Thoracic aorta (tissue), 2 donors: ENCODE measurements at regions not wholly inside any gene's neighbourhood (a gene's known extent, or its start where the extent isn't known, plus 50 kb on each side); places are given as distances from the start of the nearest gene placed in this dataset.

Experiments used
- ATAC-seq: fragments of 150-250 bp; one replicate; pipeline ENCODE4 v1.8.0; 2017; ENCODE audit warnings: low read depth; ENCODE audit not compliant: insufficient number of reproducible peaks, low FRiP score
- DNase-seq: peaks from one replicate; pipeline ENCODE4 v3.0.0-alpha.2; 2020; ENCODE audit warnings: low spot score
- H3K27ac ChIP-seq, 2 donors: fragments of 200-600 bp; sonication (generic); 1 replicate in 1 of 2; 2 replicates in 1 of 2; pipeline ENCODE4 v1.5.1; 2016; ENCODE audit warnings: mild to moderate bottlenecking in 2 of 2, moderate library complexity in 2 of 2
- H3K27me3 ChIP-seq: fragments of 200-600 bp; sonication (generic); replicated peaks from 2 replicates; pipeline ENCODE4 v1.6.0; 2016; ENCODE audit warnings: mild to moderate bottlenecking; ENCODE audit not compliant: insufficient read depth
- H3K36me3 ChIP-seq: fragments of 200-600 bp; sonication (generic); one replicate; pipeline ENCODE4 v1.5.1; 2016
- H3K4me1 ChIP-seq, 2 donors: fragments of 200-600 bp; sonication (generic); 1 replicate in 1 of 2; 2 replicates in 1 of 2; pipeline versions ENCODE4 v1.5.1 to v1.6.0; 2016; ENCODE audit warnings: low read depth in 2 of 2, mild to moderate bottlenecking in 1 of 2; ENCODE audit not compliant: control insufficient read depth in 1 of 2
- H3K4me3 ChIP-seq: fragments of 200-600 bp; sonication (generic); 2 replicates; pipeline ENCODE4 v1.5.1; 2016; ENCODE audit warnings: mild to moderate bottlenecking
- H3K9me3 ChIP-seq: fragments of 200-600 bp; sonication (generic); 2 replicates; pipeline ENCODE4 v1.5.1; 2016
- CTCF ChIP-seq: fragments of 200-600 bp; sonication (generic); IDR thresholded peaks from one replicate; pipeline ENCODE4 v1.5.1; 2019; ENCODE audit warnings: antibody characterized with exemption

DNA sequence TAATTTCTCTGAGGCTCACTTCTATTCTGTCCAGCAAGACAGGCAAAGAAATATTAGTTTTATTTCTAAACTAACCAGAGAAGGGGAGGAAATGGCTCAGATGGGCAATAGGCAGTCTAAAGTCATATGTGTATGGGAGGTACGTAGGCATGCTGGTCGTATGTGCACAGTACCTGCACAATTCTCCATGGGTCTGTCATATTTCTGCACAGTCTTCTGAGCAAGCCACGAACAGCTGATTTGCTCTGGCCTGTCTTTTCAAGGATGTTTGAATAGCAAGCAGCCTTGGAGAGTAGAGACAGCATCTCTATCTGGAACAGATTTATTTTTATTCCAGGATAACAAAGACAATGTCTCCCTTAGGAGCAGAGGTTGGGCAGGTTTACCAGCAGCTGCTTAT, 92.1 kb downstream of the SLC25A47 start:
- Histone ChIP-seq H3K36me3 (no peaks in the 10 kb centered on the region), H3K9me3 (no peaks in the 10 kb centered on the region), H3K27me3 (no peaks in the 10 kb centered on the region), H3K27ac (no peak overlapping the region), H3K4me3 (no peak overlapping the region), H3K4me1 (no peaks in the 10 kb centered on the region)
- no peak for DNase-seq
- TF ChIP-seq CTCF, result no peak
- ATAC-seq, result no peak

- no peaks in the 10 kb centered on the region for H3K27me3 ChIP-seq
- no peak for ATAC-seq
- H3K9me3 ChIP-seq, result no peaks in the 10 kb centered on the region
- H3K36me3 ChIP-seq, result no peaks in the 10 kb centered on the region
- TF ChIP-seq CTCF, result no peak
- H3K4me1 ChIP-seq, result no peaks in the 10 kb centered on the region
- DNase-seq, result no peak
- no peak overlapping the region for H3K4me3 ChIP-seq
- H3K27ac ChIP-seq, result no peak overlapping the region
Observed at GRCh38 chr14:100416081-100416680, 93.0 kb downstream of the SLC25A47 start.

GRCh38 chr14:100416921-100417860, 94.1 kb downstream of the SLC25A47 start:
- no peaks in the 10 kb centered on the region for H3K4me1 ChIP-seq
- no peaks in the 10 kb centered on the region for H3K27me3 ChIP-seq
- no peaks in the 10 kb centered on the region for H3K36me3 ChIP-seq
- no peak for TF ChIP-seq CTCF
- DNase-seq, result no peak
- no peaks in the 10 kb centered on the region for H3K9me3 ChIP-seq
- no peak overlapping the region for H3K27ac ChIP-seq
- ATAC-seq, result no peak
- no peak overlapping the region for H3K4me3 ChIP-seq

DNA sequence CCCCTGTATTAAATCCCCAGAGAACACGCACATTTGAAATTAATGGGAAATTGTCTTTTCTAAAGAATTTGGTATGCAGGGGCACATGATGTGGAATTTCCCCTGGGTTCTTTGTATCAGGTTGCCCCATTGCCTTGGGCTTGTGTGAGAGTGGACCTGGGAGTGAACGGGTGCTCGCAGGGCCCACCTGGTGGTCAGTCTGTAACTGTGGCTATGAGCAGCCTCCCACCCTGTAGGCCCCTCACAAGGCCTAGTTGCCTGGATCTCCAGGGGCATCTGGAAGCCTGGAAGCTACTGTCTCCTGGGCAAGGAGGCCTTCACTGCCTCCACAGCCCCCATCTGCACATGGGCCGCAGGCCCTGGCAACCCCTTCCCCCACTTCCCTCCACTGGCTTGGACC, 96.7 kb downstream of the SLC25A47 start:
- Histone ChIP-seq H3K36me3 (no peaks in the 10 kb centered on the region), H3K4me3 (no peak overlapping the region), H3K27ac (no peak overlapping the region), H3K9me3 (no peaks in the 10 kb centered on the region), H3K4me1 (no peaks in the 10 kb centered on the region), H3K27me3 (no peaks in the 10 kb centered on the region)
- TF ChIP-seq CTCF, result no peak
- ATAC-seq (no peak), DNase-seq (no peak)

DNA sequence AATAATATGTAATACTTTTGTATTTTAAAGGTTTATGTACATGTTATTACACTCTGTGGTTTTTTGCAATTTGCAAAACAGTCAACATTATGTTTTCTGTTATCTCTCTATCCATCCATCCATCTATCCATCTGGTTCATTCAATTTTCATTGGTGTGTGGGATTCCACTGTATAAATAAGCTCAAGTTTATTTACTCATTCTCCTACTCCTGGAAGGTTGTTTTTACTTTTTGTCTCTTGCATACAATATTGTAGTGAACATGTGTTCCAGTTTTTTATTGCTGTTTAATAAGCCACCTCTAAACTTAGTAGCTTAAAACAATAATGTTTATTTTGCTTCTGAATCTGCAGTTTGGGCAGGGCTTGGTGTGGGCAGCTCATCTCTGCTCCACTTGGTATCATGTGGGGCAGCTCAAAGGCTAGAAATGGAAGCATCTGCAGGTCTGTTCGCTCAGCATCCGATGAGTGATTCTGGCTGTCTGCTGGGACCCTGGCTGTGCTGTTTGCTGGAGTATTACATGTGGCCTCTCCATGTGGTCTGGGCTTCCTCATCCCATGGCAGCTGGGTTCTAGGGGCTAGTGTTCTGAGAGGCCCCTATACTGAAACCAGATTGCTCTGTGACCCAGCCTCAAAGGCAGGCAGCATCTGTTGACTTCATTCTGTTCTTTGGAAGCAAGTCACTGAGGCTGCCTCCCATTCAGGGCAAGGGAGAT, 98.8 kb downstream of the SLC25A47 start:
- Histone ChIP-seq H3K36me3 (no peaks in the 10 kb centered on the region), H3K27me3 (no peaks in the 10 kb centered on the region), H3K27ac (no peak overlapping the region), H3K9me3 (no peaks in the 10 kb centered on the region), H3K4me3 (no peak overlapping the region), H3K4me1 (no peaks in the 10 kb centered on the region)
- TF ChIP-seq CTCF, result no peak
- DNase-seq, result no peak
- no peak for ATAC-seq
